GM23338 (cell line): ENCODE measurements at regions not wholly inside any gene's neighbourhood (a gene's known extent, or its start where the extent isn't known, plus 50 kb on each side); places are given as distances from the start of the nearest gene placed in this dataset.

Source experiments
- ATAC-seq: fragments of 200-7000 bp; cut with Tn5 transposase; 3 replicates; pipeline ENCODE4 v1.9.1; 2020
- DNase-seq: peaks from one replicate; pipeline ENCODE4 v3.0.0-alpha.2; 2015; ENCODE audit warnings: low spot score
- H2AFZ ChIP-seq: fragments of 200-600 bp; sonication (generic); 2 replicates; pipeline ENCODE4 v1.8.0; 2016; ENCODE audit warnings: antibody characterized with exemption, mild to moderate bottlenecking, moderate library complexity
- H3F3A ChIP-seq: fragments of 200-600 bp; sonication (generic); replicated peaks from 2 replicates; pipeline ENCODE4 v1.8.0; 2017; ENCODE audit warnings: antibody characterized with exemption, mixed run types, low read depth
- H3K27ac ChIP-seq: fragments of 200-600 bp; sonication (generic); 2 replicates; pipeline ENCODE4 v1.6.1; 2016; ENCODE audit warnings: low read depth
- H3K27me3 ChIP-seq: fragments of 200-600 bp; sonication (generic); 2 replicates; pipeline ENCODE4 v1.8.0; 2016; ENCODE audit warnings: mild to moderate bottlenecking, mixed run types, moderate library complexity; ENCODE audit not compliant: insufficient read depth
- H3K36me3 ChIP-seq: fragments of 200-600 bp; sonication (generic); 2 replicates; pipeline ENCODE4 v1.8.0; 2016; ENCODE audit warnings: mild to moderate bottlenecking; ENCODE audit not compliant: insufficient read depth
- H3K4me1 ChIP-seq: fragments of 200-600 bp; sonication (generic); 2 replicates; pipeline ENCODE4 v1.8.0; 2016; ENCODE audit warnings: mild to moderate bottlenecking, moderate library complexity; ENCODE audit not compliant: insufficient read depth
- H3K4me2 ChIP-seq: fragments of 200-600 bp; sonication (generic); 2 replicates; pipeline ENCODE4 v1.7.1; 2017; ENCODE audit warnings: mixed run types
- H3K4me3 ChIP-seq: fragments of 200-600 bp; sonication (generic); 2 replicates; pipeline ENCODE4 v1.6.1; 2016; ENCODE audit warnings: mixed run types
- H3K79me2 ChIP-seq: fragments of 200-600 bp; sonication (generic); replicated peaks from 2 replicates; pipeline ENCODE4 v1.8.0; 2017; ENCODE audit warnings: mild to moderate bottlenecking; ENCODE audit not compliant: insufficient read depth
- H3K9me2 ChIP-seq: fragments of 200-600 bp; sonication (generic); 2 replicates; pipeline ENCODE4 v1.8.0; 2017; ENCODE audit not compliant: insufficient read depth
- H4K20me1 ChIP-seq: fragments of 200-600 bp; sonication (generic); replicated peaks from 2 replicates; pipeline ENCODE4 v1.8.0; 2017; ENCODE audit warnings: mild to moderate bottlenecking; ENCODE audit not compliant: insufficient read depth
- H3K27ac Mint-ChIP-seq: 2 replicates; pipeline ENCODE4 v1.8.0; 2020; ENCODE audit warnings: inconsistent platforms, mild to moderate bottlenecking, moderate library complexity, mixed read lengths
- H3K27me3 Mint-ChIP-seq: 3 replicates; pipeline ENCODE4 v1.8.0; 2022; ENCODE audit warnings: low read depth, mild to moderate bottlenecking, moderate library complexity, mixed read lengths, inconsistent platforms; ENCODE audit not compliant: insufficient read depth, poor library complexity
- H3K36me3 Mint-ChIP-seq: 3 replicates; pipeline ENCODE4 v1.8.0; 2021; ENCODE audit warnings: low read depth, mild to moderate bottlenecking, inconsistent platforms, moderate library complexity, mixed read lengths
- H3K4me1 Mint-ChIP-seq: 3 replicates; pipeline ENCODE4 v1.8.0; 2020; ENCODE audit warnings: mild to moderate bottlenecking, inconsistent platforms, mixed read lengths
- H3K4me3 Mint-ChIP-seq: 3 replicates; pipeline ENCODE4 v1.8.0; 2021; ENCODE audit warnings: moderate library complexity, mild to moderate bottlenecking, inconsistent platforms, mixed read lengths
- H3K9me3 Mint-ChIP-seq: 3 replicates; pipeline ENCODE4 v1.8.0; 2020; ENCODE audit warnings: moderate library complexity, mild to moderate bottlenecking, inconsistent platforms, mixed read lengths
- EZH2 ChIP-seq: fragments of 200-600 bp; sonication (generic); IDR thresholded peaks from one replicate; pipeline ENCODE4 v1.8.0; 2017; ENCODE audit warnings: antibody characterized with exemption, mild to moderate bottlenecking, low read depth; ENCODE audit not compliant: unreplicated experiment
- EZH2phosphoT487 ChIP-seq: fragments of 200-600 bp; sonication (generic); IDR thresholded peaks from one replicate; pipeline ENCODE4 v1.8.1; 2018; ENCODE audit warnings: antibody characterized with exemption; ENCODE audit not compliant: unreplicated experiment
- NANOG ChIP-seq: IDR thresholded peaks from 2 replicates; pipeline ENCODE4 v1.6.1; 2016; ENCODE audit warnings: antibody characterized with exemption, borderline replicate concordance
- POLR2AphosphoS5 ChIP-seq: IDR thresholded peaks from 2 replicates; pipeline ENCODE4 v1.6.1; 2016; ENCODE audit warnings: antibody characterized with exemption, low read depth
- STAT1 ChIP-seq: IDR thresholded peaks from one replicate; pipeline ENCODE4 v1.6.1; 2016; ENCODE audit warnings: antibody characterized with exemption; ENCODE audit not compliant: unreplicated experiment
- TF ChIP-seq, protein P1 (sequence below): fragments of 250-450 bp; sonication (Bioruptor Pico); IDR thresholded peaks from 2 replicates; pipeline ENCODE4 v1.5.0; 2020; ENCODE audit warnings: mild to moderate bottlenecking, moderate library complexity
- TF ChIP-seq, protein P2 (sequence below), 2 experiments: fragments of 200-600 bp in 1 of 2; sonication (generic) in 1 of 2; conservative IDR thresholded peaks; 2 replicates each; pipeline versions ENCODE4 v1.5.1 to v1.6.1; 2016 to 2017; ENCODE audit warnings: antibody characterized with exemption in 2 of 2, low read depth in 2 of 2, mild to moderate bottlenecking in 2 of 2, moderate library complexity in 1 of 2

DNA sequence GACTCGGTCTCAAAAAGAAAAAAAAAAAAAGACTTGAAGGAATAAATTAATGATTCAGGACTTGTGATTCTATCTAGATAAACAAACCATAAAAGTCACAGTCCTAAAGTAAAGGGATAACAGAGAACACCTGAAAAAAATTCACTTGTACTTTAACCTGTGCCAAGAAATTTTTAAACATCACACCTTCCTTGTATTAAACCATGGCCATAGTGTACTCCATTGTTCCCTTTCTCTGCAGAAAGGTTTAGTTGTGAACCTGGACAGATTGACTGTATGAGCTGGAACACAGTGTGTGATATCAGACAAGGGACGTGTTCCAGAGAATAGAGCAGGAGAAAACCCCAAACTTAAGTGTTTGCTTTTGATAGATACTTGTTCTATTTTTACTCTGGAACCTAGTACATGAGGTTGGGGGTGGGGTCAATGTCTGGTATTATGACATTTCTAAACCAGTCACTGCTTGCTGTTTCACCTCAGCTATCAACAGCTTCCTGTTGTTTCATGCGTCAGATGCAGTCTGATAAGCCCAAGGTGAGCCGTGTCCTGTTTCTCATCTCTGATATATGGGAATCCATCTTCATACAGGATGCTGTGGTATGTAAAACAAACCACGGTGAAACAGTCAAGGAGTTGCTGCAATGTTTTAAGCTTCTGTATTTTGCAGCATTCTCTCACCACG is 62.5 kb upstream of the ITGA1 start (continued):
- TF ChIP-seq, protein P1, sequence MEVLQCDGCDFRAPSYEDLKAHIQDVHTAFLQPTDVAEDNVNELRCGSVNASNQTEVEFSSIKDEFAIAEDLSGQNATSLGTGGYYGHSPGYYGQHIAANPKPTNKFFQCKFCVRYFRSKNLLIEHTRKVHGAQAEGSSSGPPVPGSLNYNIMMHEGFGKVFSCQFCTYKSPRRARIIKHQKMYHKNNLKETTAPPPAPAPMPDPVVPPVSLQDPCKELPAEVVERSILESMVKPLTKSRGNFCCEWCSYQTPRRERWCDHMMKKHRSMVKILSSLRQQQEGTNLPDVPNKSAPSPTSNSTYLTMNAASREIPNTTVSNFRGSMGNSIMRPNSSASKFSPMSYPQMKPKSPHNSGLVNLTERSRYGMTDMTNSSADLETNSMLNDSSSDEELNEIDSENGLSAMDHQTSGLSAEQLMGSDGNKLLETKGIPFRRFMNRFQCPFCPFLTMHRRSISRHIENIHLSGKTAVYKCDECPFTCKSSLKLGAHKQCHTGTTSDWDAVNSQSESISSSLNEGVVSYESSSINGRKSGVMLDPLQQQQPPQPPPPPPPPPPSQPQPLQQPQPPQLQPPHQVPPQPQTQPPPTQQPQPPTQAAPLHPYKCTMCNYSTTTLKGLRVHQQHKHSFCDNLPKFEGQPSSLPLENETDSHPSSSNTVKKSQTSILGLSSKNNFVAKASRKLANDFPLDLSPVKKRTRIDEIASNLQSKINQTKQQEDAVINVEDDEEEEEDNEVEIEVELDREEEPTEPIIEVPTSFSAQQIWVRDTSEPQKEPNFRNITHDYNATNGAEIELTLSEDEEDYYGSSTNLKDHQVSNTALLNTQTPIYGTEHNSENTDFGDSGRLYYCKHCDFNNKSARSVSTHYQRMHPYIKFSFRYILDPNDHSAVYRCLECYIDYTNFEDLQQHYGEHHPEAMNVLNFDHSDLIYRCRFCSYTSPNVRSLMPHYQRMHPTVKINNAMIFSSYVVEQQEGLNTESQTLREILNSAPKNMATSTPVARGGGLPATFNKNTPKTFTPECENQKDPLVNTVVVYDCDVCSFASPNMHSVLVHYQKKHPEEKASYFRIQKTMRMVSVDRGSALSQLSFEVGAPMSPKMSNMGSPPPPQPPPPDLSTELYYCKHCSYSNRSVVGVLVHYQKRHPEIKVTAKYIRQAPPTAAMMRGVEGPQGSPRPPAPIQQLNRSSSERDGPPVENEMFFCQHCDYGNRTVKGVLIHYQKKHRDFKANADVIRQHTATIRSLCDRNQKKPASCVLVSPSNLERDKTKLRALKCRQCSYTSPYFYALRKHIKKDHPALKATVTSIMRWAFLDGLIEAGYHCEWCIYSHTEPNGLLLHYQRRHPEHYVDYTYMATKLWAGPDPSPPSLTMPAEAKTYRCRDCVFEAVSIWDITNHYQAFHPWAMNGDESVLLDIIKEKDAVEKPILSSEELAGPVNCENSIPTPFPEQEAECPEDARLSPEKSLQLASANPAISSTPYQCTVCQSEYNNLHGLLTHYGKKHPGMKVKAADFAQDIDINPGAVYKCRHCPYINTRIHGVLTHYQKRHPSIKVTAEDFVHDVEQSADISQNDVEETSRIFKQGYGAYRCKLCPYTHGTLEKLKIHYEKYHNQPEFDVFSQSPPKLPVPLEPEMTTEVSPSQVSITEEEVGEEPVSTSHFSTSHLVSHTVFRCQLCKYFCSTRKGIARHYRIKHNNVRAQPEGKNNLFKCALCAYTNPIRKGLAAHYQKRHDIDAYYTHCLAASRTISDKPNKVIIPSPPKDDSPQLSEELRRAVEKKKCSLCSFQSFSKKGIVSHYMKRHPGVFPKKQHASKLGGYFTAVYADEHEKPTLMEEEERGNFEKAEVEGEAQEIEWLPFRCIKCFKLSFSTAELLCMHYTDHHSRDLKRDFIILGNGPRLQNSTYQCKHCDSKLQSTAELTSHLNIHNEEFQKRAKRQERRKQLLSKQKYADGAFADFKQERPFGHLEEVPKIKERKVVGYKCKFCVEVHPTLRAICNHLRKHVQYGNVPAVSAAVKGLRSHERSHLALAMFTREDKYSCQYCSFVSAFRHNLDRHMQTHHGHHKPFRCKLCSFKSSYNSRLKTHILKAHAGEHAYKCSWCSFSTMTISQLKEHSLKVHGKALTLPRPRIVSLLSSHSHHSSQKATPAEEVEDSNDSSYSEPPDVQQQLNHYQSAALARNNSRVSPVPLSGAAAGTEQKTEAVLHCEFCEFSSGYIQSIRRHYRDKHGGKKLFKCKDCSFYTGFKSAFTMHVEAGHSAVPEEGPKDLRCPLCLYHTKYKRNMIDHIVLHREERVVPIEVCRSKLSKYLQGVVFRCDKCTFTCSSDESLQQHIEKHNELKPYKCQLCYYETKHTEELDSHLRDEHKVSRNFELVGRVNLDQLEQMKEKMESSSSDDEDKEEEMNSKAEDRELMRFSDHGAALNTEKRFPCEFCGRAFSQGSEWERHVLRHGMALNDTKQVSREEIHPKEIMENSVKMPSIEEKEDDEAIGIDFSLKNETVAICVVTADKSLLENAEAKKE (CRISPR knock-in tag) = no peak
- TF ChIP-seq STAT1 (no peak), EZH2 (no peak)

DNA sequence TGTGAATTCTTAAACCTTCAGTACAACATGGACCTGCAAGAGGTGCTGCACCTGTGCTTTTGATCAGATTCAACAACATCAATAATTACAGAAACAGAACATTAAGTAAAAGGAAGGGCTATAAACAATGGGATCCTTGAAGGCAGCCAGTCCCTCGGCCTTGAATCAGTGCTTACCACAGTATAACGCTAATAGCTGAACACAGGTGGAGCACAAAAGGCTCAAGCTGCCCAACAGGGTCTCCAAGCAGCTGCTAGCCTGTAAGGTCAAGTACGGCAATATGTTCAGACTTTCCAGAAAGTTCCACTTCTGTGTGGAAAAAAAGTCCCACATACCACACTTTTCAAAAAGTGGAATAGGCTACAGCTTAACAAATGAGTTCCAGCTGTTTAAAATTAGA is 61.9 kb upstream of the ITGA1 start:
- H3K4me1 Mint-ChIP-seq = 0 out of 3 replicates have a peak, but pooled peaks cover 3% of the 10 kb centered on the region
- Histone ChIP-seq H3K27ac (no peak overlapping the region), H3K4me1 (no peaks in the 10 kb centered on the region), H3K36me3 (no peaks in the 10 kb centered on the region), H4K20me1 (no peaks in the 10 kb centered on the region), H3K27me3 (no peaks in the 10 kb centered on the region), H3K4me3 (no peak overlapping the region), H3K4me2 (no peak overlapping the region), H3F3A (no peaks in the 10 kb centered on the region), H2AFZ (no peak overlapping the region; the same call in 1 of the 2 replicates), H3K79me2 (no peaks in the 10 kb centered on the region), H3K9me2 (no peaks in the 10 kb centered on the region)
- no peak for DNase-seq
- TF ChIP-seq EZH2phosphoT487 = no peak
- TF ChIP-seq, protein P2, sequence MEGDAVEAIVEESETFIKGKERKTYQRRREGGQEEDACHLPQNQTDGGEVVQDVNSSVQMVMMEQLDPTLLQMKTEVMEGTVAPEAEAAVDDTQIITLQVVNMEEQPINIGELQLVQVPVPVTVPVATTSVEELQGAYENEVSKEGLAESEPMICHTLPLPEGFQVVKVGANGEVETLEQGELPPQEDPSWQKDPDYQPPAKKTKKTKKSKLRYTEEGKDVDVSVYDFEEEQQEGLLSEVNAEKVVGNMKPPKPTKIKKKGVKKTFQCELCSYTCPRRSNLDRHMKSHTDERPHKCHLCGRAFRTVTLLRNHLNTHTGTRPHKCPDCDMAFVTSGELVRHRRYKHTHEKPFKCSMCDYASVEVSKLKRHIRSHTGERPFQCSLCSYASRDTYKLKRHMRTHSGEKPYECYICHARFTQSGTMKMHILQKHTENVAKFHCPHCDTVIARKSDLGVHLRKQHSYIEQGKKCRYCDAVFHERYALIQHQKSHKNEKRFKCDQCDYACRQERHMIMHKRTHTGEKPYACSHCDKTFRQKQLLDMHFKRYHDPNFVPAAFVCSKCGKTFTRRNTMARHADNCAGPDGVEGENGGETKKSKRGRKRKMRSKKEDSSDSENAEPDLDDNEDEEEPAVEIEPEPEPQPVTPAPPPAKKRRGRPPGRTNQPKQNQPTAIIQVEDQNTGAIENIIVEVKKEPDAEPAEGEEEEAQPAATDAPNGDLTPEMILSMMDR (conservative IDR thresholded peaks at IDR 0.05; ENCODE audit: low read depth in 2 of 2) = no peak
- TF ChIP-seq, protein P1 (CRISPR knock-in tag) = no peak
- TF ChIP-seq EZH2 = no peak
- TF ChIP-seq STAT1 = no peak
- no peak for TF ChIP-seq POLR2AphosphoS5
- TF ChIP-seq NANOG = no peak
- no peaks in the 10 kb centered on the region for H3K27me3 Mint-ChIP-seq
- no peak for ATAC-seq
- peaks cover 6% of the 10 kb centered on the region; the same call in 2 of the 3 replicates for H3K9me3 Mint-ChIP-seq
- H3K36me3 Mint-ChIP-seq = peaks cover 5% of the 10 kb centered on the region; the same call in 2 of the 3 replicates
- no peak overlapping the region for H3K27ac Mint-ChIP-seq
- no peak overlapping the region for H3K4me3 Mint-ChIP-seq
